Fibroblast of skin of right biceps (primary cell): ENCODE measurements at regions not wholly inside any gene's neighbourhood (a gene's known extent, or its start where the extent isn't known, plus 50 kb on each side); places are given as distances from the start of the nearest gene placed in this dataset.
"Not testable (repeated sequence)": the region's sequence is repeated elsewhere in the genome, so short reads cannot be mapped to it uniquely, and the experiment has no call there.

Experiments used
- DNase-seq: peaks from one replicate; pipeline ENCODE4 v3.0.0-alpha.2; 2013

DNA sequence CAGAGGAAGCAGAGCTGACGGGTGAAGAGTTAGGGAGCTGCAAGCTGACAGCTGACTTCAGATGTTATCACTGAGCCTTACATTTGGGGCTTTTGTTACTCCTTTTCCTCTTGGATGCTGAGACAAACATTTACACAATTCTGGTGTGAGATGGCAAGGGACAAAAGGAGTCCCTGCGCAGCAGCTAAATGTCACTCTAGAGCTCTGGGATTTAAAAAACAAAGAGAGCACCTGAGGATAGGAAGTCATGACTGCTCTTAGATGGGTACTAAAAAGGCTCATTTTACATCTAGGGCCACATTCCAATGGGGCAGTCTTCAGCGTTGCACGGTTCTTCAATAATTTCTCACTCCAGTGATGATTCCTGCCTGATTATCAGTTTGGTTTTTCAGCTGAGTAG is 204.5 kb downstream of the RAB38 start:
- no peak for DNase-seq

DNA sequence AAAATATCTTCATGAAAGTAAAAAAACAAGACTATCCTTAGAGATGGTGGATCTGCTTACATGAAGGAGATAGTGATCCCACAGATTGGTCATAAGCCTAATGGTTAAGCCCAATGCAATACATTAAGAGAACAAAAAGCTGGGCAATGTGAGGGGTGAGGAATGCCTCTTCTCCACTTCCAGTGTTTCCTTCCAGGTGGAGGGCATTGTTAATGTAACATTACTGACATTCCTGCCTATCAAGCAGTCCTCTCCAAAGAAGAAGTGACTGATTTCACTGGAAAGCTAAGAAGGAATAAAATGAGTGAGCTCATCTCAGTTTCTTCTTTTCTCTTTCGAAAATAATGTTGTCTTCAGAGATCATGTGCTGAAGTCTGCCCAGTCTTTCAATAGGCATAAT is 207.8 kb downstream of the RAB38 start:
- no peak for DNase-seq

DNA sequence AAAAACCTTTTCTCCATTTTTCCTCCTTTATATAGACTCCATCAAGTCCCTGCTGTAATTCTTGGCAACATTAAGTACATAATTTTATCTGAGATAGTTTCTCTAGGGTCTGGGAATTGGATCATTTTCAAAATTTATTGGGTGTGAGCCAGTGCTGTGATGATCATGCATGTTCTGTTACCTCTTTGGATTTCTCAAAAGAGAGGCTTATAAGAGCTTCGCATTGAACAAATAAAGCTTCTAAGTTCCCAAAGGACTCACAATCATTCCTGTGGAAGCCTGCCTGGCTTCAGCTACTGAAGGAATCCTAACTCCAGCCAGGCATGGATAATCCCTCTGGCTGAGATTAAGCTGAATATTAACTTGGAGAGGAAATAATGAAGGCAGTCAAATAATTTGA is 208.5 kb downstream of the RAB38 start:
- DNase-seq, result peak; percentile 21

DNA sequence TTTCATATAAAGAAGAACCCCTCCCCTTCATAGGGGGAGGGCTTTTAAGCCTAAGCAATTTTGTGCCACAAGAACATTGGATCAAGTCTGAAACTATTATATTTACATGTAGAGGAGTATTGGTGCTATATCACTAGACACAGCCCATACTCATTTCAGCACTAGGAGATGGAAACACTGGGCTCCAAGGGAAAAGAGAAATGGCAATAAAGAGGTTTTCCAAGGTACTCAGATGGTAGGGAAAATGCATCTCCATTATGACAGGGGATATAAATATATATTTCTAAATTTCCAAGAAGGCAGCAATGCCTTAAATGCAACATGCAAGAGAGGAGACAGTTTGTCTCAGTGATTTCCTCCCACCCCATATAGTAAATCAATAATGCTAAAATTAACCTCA is 209.0 kb downstream of the RAB38 start:
- no peak for DNase-seq

DNA sequence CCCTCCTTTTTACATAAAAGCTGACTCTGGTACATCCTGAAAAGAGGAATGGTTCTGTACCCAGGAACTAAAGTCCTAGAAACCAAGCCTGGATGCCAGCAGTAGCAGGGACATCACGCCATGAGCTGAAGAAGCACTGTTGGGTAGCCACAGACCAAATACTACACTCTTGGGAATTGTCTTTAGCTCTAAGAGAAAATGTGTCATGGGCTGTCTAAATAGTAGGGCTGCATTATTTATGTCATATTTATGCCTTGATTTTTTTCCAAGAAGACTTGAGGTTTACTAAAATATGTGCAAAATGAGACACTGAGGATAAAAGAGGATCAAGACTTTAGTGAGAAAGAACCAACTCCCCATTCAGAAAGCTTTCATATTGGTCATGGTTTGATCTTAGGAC is 213.6 kb downstream of the RAB38 start:
- peak; percentile 36 for DNase-seq

DNA sequence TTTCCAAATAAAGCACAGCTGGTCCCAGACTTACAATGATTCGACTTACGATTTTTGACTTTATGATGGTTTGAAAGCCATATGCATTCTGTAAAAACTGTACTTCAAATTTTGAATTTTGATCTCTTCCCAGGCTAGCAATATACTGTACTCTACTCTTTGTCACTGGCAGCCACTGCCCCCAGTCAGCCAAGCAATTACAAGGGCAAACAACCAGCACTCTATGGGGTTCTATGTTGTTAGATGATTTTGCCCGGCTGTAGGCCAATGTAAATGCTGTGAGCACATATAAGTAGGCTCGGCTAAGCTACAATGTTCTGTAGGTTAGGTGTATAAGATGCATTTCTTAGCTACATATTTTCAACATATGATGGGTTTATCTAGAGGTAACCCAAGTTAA is 217.3 kb downstream of the RAB38 start:
- no peak for DNase-seq

DNA sequence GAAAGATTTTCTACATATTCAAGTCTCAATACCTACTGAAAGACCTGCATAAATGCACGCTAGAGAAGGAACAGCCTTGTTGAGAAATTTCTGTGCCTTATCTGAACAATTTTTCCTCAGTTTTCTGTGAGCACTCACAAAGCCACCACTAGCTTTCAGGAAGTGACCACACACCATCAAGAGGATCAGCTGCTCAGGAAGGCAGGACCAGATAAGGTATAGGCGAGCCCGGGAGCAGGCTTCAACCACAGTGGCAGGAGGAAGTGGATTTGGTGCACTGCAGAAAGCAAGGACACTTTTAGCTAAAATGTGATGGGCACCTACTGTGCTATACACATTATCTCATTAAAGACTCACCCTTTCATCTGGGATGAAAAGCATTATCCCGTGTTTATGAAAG is 220.8 kb downstream of the RAB38 start:
- DNase-seq, result no peak

DNA sequence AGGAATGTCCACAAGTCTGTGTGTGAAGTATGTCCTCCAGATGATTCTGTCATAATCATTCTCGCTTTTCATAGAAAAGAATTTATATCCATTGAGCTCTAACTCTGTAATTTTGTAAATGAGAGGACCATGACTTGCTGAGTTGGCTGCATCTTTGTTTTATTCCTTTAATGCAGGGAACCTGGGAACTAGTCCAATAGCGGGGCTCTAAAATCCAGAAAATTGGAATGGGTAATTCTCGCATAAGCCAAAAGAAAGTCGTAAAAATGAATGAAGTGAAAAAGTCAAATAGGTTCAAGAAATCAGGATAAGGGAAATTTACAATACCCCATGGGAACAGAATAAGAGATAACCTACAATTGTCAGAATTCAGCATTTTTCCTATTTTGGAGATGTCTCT is 232.5 kb downstream of the RAB38 start:
- no peak for DNase-seq

DNA sequence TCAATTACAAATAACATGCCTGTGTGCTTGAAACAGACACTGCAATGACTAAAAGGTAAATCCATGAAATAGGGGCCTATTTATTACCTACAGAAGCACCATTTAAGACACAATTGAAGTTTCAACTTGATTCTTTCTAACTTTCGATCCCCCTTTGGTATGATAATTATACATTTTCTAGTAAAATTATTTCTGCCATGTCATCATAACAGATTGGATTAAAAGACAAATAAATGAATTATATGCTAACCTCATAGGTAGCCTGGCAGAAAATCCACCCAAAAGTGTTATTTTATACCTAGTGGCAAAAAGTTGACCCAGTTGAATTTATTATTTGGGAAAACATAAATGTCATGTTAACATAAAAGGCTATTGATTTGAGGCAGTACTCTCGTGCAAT is 241.1 kb downstream of the RAB38 start:
- DNase-seq, result no peak

DNA sequence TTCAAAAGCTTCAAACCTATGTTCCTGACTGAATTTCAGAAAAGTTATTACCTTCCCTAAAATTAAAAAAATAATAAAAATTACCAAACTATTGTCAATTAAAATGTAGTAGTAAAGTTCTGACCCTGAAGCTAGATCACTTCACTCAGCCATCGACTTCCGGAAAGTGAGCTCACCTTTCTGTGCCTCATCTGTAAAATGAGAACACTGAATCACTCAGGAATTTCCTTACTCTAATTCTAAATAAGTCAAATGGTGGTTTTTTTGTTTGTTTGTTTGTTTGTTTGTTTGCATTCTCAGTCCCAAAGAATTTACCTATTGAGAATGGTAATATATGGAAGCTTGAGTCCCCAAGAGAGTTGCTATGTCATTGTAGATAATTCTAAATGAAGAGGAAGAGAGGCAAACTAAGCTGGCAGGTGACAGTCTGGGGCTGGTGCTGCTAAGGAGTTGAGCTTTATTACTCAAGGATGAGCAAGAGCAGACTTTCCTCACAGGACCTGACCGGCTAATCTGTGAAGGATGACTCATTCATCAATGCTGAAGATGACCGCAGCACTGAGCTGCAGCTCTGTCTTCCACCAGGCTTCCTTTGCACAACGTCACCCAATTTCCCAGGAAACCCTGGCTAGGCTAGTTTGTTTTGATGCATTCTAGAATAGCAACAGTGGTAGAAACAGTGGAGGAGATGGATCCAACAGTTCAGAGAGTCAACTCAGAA is 248.8 kb downstream of the RAB38 start:
- peak; percentile 82 for DNase-seq

DNA sequence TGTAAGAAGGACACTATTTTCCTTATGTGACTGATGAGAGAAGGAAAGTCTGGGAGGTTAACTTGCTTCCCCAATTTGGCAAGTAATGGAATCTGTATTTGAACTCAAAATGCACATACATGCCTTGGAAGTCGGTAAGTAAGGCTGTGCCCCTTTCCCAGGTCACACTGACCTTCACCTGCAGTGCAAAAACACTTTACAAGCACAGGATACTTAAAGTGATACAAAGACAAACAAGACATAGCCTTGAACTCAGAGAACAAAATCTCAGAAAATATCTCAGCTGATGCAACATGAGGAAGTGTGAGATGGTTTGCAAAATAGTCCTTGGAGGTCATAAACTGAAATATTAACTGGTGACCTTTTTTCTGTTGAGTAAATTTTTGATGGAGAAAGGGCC is 251.1 kb downstream of the RAB38 start:
- no peak for DNase-seq

DNA sequence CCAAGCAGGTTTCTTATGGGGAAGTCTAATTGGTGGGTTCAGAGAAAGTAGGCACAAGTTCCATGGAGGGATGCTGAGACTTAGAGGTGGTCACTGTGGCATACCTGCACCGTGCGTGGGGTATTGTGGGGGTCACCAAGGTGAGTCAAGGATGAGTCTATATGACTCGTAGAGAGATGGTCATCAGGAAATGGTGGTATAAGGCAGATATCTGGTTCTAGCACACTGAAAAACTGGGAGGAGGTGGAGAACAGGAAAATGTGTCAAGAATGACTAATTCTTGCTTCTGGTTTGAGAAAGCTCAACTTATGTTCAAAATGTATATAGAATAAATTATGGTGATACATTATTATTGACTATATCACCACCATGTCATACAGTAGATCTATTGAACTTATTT is 258.1 kb downstream of the RAB38 start:
- DNase-seq, result no peak

DNA sequence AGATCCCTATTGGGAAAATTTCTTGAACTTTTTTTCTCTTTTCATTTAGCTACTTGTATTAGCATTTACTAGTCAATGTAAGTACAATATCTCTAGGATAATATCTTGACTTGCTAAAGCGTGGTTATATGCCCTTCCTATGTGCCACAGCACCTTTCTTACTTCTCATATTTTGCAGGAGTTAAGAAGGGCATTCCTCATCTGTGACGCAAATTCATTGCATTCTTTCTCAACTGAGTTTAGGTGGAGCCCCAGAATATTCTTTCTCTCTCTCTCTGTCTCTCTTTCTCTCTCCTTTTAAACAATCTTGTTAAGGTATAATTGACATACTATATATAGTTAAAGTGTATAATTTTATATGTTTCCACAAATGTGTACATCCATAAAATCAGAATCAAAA is 266.1 kb downstream of the RAB38 start:
- no peak for DNase-seq

DNA sequence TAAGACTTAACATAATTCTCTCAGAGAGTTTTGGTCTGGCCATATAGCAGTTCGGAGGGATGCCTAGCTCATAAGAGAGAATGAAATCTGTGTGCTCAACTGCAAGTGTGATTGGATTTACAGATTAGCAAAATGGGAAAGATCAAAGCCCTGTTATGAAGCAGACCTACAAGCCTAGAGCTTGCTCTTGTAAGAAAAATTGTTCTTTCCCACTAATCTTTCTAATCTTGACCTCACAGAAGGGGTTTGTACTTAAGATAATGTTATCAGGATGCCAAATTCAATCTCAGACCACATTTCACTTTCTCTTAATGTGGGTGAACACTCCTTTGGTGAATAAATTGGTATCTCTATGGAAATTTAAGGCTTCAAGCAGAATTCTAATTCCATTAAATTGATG is 267.2 kb downstream of the RAB38 start:
- DNase-seq, result no peak

DNA sequence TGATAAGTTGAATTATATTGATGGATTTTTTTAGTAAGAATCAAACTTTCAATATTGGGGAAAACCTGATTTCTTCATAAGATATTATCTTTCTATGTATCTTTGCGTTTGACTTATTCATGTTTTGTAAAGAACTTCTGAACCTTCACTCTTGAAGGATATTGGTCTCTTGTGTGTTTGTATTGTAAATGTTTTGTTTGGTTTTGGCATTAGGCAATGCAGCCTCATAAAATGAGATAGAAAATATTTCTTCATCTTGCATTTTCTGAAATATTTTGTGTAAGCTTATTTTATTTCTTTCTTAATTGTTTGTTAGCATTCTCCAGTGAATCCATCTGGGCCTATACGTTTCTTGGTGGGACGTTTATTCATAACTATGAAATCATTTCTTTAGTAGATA is 271.9 kb downstream of the RAB38 start:
- DNase-seq, result no peak

DNA sequence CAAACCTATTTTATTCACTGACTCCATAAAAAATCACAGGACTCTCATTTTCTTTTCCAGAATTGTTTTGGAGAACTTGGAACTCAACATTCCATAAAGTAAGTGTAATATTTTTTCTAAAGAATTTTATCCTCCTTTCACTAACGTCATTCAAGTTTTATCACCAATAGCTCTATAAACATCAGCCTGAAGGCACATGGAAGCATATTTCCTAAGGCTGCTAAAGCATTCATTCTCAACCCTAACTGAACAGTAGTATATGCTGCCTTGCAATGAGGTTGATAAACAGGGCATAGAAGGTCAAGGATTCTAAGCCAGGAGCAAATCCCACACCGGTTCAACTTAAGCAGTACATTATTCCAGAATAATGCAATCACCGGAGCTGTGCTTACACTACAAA is 273.9 kb downstream of the RAB38 start:
- DNase-seq, result no peak

DNA sequence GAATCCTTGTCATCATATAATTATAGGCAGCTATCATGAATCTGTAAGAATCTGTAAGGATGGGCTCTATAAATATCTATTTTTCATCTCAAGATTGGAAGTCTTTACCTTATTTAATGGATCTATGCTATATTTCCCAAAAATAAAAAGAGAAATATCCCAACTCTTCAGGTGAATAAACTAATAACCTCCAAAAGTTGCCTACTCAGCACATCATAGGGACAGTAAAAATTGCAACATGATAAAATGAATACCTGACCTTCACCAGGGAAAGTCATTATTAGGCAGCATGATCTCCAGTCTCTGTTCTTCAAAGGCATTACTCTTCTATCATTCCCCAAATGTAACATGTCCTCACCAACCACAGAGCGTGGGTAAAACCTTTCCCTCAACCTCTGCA is 277.3 kb downstream of the RAB38 start:
- no peak for DNase-seq

DNA sequence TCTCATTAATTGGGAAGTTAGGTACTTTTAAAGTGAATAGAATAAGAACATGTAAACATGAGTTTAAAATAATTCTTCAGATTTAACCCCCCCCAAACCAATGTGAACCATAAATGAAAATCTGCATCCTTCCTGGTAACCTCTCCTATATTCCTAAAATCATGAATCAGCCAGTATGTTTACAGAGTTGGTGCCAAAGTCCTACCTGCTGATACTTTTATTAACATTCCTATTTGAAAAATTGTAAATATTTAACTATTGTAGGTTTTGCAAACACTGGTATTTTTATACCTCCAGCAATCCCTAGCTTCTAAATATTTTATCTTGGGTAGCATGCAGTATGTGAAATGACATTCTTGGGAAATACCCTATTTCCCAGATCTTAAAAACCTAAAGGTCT is 278.2 kb downstream of the RAB38 start:
- no peak for DNase-seq

DNA sequence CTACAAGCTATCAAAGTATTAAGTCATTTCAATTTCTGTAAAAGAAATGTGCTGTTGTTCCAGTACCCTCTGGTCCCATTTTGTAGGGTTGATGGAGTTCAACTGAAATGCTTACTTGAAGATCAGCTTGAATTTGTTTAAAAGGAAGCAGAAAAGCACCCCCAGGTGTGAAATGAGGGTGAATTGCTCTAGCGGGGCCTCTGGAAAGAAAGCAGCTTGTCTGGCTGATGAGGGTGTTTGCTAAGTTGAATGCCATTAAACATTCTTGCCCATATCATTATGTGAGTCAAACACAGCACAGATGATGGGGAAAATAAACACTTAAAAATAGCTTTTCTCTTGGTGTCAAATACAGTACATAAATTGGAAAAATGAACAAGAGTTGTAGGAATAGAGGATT is 280.3 kb downstream of the RAB38 start:
- DNase-seq, result no peak

DNA sequence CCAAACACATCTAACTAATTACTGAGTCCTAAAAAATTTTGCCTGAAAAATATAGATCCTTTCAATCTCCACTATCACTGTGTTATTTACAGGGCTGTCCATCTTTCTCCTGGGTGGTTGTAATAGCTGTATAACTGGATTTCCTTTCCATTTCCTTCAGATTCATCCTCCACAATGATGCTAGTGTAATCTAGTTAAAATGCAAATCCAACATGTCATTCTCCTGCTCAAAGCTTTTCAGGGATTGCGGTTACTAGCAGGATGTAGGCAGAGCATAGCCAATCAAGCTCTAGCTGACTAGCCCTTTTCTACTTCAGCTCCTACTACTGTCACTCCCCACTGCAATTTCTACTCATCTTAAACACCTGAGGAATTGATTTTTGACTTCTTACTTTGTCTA is 283.0 kb downstream of the RAB38 start:
- DNase-seq, result no peak

DNA sequence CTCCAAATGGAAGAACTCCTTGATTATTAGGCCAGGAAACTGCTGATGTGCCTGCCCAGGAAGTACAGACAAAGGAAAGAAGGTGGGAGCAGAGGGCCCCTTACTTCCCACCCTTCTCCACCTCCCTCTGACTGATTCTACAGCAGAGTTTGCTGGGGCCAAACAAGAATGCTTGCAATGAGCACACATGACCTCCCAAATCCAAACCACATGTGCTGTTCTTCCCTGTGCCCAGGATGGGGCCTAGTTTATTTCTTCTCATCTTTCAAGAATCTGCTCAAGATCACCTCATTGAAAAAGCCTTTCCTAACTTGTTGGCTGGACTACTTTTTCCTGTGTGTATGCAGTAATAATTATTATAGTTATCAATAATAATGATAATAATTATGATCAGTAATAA is 286.1 kb downstream of the RAB38 start:
- no peak for DNase-seq

DNA sequence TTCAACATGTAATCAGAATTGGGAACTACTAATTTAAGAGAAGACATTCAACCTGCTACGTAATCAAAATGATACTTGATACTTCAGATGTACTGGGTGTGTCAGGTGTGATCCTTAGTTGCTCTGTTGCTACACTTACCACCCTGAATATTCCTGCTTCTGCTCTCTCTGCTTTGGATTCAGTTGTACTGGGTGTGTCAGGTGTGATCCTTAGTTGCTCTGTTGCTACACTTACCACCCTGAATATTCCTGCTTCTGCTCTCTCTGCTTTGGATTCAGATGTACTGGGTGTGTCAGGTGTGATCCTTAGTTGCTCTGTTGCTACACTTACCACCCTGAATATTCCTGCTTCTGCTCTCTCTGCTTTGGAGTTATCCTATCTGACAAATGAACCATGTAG is 290.2 kb downstream of the RAB38 start:
- not testable (repeated sequence) for DNase-seq

DNA sequence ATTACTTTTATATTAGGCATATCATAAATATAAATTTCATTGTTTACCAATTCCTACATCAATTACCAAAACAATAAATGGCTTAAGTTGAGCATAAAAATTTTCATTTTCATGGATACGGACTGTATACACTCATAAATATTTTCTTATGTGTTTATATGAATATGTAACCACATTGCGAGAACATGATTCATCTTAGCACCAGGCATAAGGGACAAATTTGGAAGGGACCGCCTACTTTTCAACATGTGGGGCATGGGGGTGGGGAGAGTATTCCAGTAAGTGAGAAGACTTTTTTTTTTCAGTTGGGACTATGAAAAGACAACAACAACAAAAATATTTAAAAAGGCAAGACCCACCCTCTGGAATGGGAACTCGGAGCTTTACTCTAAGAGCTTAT is 296.1 kb downstream of the RAB38 start:
- peak; percentile 75 for DNase-seq

DNA sequence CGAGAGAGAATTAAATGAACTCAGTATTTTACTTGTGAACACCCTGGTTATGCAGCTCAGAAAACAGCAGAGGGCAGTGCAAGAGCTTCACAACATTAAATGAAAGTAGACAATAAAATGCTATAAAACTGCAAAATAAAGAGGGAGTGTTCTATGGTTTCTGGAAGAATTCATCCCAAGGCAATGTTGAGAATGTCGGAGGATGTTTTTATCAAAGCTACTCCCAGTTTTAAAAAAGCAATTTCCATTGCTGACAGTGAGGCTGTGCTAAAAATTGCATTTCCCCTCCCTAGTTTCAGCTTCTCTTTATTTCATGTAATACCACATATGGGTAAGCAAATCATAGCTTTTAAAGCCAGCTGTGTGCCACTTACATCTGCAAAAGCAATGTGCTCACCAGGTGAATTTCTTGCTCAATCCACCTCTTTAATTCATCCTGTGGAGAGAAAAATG is 296.8 kb downstream of the RAB38 start:
- peak; percentile 50 for DNase-seq

DNA sequence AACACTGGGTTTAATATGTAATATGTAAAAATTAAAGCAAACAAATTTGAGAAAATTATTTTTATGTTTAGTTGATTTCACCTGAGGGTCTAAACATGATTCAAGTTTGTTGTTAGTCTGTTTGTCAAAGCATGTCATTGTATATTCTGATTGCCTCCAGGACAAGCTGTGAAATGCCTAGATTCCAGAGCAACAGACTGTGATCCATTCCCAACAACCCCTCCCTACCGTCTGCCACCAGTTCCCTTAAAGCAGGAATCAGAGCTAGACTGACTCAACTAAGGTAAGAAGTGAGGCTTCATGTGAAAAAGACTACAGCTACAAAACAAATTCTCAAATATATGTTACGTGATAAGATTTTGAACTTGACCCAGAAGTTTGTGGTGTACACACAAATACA is 304.2 kb downstream of the RAB38 start:
- no peak for DNase-seq

DNA sequence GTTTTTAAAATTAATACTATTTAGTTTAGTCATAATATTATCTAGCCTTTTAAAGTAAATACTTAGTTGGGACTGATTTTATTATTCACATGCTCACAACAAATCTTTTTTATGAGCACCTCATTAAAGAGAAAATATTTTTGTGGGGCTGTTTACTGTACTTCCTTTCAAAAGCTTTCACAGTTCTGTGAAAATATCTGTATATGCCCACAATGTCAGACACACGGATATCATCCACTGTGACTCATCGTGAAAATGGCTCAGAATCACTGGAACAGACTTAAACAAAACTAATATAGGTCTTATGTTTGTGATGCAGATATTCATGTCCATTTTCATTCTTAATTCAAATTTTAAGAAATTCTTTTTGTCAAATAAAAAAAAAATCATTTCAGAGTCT is 305.2 kb downstream of the RAB38 start:
- DNase-seq, result peak; percentile 6
